ENCODE measurements at regions not wholly inside any gene's neighbourhood (a gene's known extent, or its start where the extent isn't known, plus 50 kb on each side); places are given as distances from the start of the nearest gene placed in this dataset.

- FAIRE-seq (no peak), ATAC-seq (no peak), DNase-seq (ENCODE audit: low read depth, low spot score) (no peak)
- ChIA-PET SMC1A (ENCODE audit: uncharacterized antibody, unreplicated experiment) (no interaction called here), POLR2A (no interaction called here), CTCF (interaction anchor here (1.2 kb wide), 1 partner anchor 14 kb away, joined by 3 read pairs; no protein-coding TSS in a partner anchor), RAD21 (ENCODE audit: unreplicated experiment) (no interaction called here)
- H3K36me3 ChIP-seq (ENCODE audit: control insufficient read depth in 2 of 2, insufficient read depth in 2 of 2, low read length in 1 of 2), result no peaks in the 10 kb centered on the region
- intact Hi-C loops (cut with micrococcal nuclease; ENCODE audit: unreplicated experiment) (no loop called here), in situ Hi-C loops (cut with MboI) (no loop called here)
- no peaks in the 10 kb centered on the region for H4K20me1 ChIP-seq (ENCODE audit: control insufficient read depth, insufficient read depth)
- BruUV-seq (replicated peaks), result no TSS peak
- H2AFZ ChIP-seq (ENCODE audit: control insufficient read depth, low read depth, low read length), result no peak overlapping the region
- WGBS (ENCODE audit: insufficient coverage, insufficient replicate concordance, low lambda C conversion rate, missing lambda C conversion rate), result 13% methylated on average over 6 of the region's 6 CpGs
- H3K27me3 ChIP-seq (replicated peaks in 1 of 2; ENCODE audit: control insufficient read depth in 2 of 2, insufficient read depth in 2 of 2, low read length in 1 of 2), result no peaks in the 10 kb centered on the region
- H3K4me1 ChIP-seq (ENCODE audit: control insufficient read depth, insufficient read depth, low read length), result no peaks in the 10 kb centered on the region
- no peak overlapping the region for H3K27ac ChIP-seq (ENCODE audit: control insufficient read depth, insufficient read depth)
- TF ChIP-seq KLF5 (IDR thresholded peaks at IDR 0.05; ENCODE audit: partially characterized antibody) (no peak), SRF (IDR thresholded peaks at IDR 0.05; ENCODE audit: low read depth in 2 of 2, low read length in 2 of 2) (no peak), NBN (IDR thresholded peaks at IDR 0.05) (no peak), SKIL (IDR thresholded peaks at IDR 0.05; ENCODE audit: low read depth, poor library complexity, severe bottlenecking) (no peak)
- no peaks in the 10 kb centered on the region for H3K9me3 ChIP-seq (replicated peaks; ENCODE audit: control insufficient read depth, insufficient read depth, low read length)
- no peak overlapping the region for H3K4me2 ChIP-seq (ENCODE audit: control insufficient read depth, insufficient read depth)
- H3K9ac ChIP-seq (ENCODE audit: control insufficient read depth, insufficient read depth, low read length), result no peak overlapping the region
- H3K4me3 ChIP-seq, result no peak overlapping the region
- H3K79me2 ChIP-seq (ENCODE audit: control insufficient read depth, insufficient read depth, low read length), result no peaks in the 10 kb centered on the region
Measured at GRCh38 chr10:35912615-35913569, 270.8 kb upstream of the FZD8 start.

GRCh38 chr10:35911954-35912353, 269.9 kb upstream of the FZD8 start:
- H3K4me3 ChIP-seq, result no peak overlapping the region
- BruUV-seq (replicated peaks), result no TSS peak
- intact Hi-C loops (cut with micrococcal nuclease; ENCODE audit: unreplicated experiment) (no loop called here), in situ Hi-C loops (cut with MboI) (no loop called here)
- no peaks in the 10 kb centered on the region for H3K79me2 ChIP-seq (ENCODE audit: control insufficient read depth, insufficient read depth, low read length)
- no peak for DNase-seq (ENCODE audit: low read depth, low spot score)
- H4K20me1 ChIP-seq (ENCODE audit: control insufficient read depth, insufficient read depth), result no peaks in the 10 kb centered on the region
- ChIA-PET RAD21 (ENCODE audit: unreplicated experiment) (no interaction called here), CTCF (no interaction called here), SMC1A (ENCODE audit: uncharacterized antibody, unreplicated experiment) (no interaction called here), POLR2A (no interaction called here)
- H2AFZ ChIP-seq (ENCODE audit: control insufficient read depth, low read depth, low read length), result no peak overlapping the region
- H3K9ac ChIP-seq (ENCODE audit: control insufficient read depth, insufficient read depth, low read length), result no peak overlapping the region
- no peak for ATAC-seq
- 21% methylated on average over 2 of the region's 2 CpGs for WGBS (ENCODE audit: insufficient coverage, insufficient replicate concordance, low lambda C conversion rate, missing lambda C conversion rate)
- no peaks in the 10 kb centered on the region for H3K36me3 ChIP-seq (ENCODE audit: control insufficient read depth in 2 of 2, insufficient read depth in 2 of 2, low read length in 1 of 2)
- H3K4me1 ChIP-seq (ENCODE audit: control insufficient read depth, insufficient read depth, low read length), result no peaks in the 10 kb centered on the region
- no peak overlapping the region for H3K4me2 ChIP-seq (ENCODE audit: control insufficient read depth, insufficient read depth)
- no peak overlapping the region for H3K27ac ChIP-seq (ENCODE audit: control insufficient read depth, insufficient read depth)
- FAIRE-seq, result no peak
- H3K9me3 ChIP-seq (replicated peaks; ENCODE audit: control insufficient read depth, insufficient read depth, low read length), result no peaks in the 10 kb centered on the region
- no peaks in the 10 kb centered on the region for H3K27me3 ChIP-seq (replicated peaks in 1 of 2; ENCODE audit: control insufficient read depth in 2 of 2, insufficient read depth in 2 of 2, low read length in 1 of 2)
- TF ChIP-seq KDM1A (IDR thresholded peaks at IDR 0.05; ENCODE audit: borderline replicate concordance) (no peak), CREB1 (IDR thresholded peaks at IDR 0.05; ENCODE audit: low read depth) (no peak), STAT3 (IDR thresholded peaks at IDR 0.05; ENCODE audit: low read depth, low read length) (no peak), IRF3 (IDR thresholded peaks at IDR 0.05) (no peak), ZBTB40 (IDR thresholded peaks at IDR 0.05; ENCODE audit: borderline replicate concordance) (no peak)
